EL (cell line): ENCODE measurements at regions not wholly inside any gene's neighbourhood (a gene's known extent, or its start where the extent isn't known, plus 50 kb on each side); places are given as distances from the start of the nearest gene placed in this dataset.
"Not testable (repeated sequence)": the region's sequence is repeated elsewhere in the genome, so short reads cannot be mapped to it uniquely, and the experiment has no call there.

ENCODE experiments used
- DNase-seq: peaks from one replicate; pipeline ENCODE4 v3.0.0-alpha.2; 2016

DNA sequence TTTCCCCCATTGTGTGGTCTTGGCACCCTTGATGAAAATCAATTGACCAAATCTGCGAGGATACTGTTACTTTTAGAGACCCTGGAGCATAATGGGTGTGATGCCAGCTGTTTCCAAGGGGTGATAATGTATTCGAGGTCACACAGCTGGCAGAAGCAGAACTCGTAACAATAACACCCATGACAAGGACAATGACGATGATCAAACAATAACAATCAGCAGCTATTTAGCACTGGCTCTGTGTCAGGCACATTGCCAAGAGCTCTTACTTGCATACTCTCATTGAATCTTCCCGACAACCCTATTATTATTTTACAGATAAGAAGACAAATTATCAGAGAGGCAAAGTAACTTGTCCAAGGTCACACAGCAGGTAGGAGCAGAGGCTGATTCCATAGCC lies 223.7 kb upstream of the MSX2 start:
- no peak for DNase-seq

DNA sequence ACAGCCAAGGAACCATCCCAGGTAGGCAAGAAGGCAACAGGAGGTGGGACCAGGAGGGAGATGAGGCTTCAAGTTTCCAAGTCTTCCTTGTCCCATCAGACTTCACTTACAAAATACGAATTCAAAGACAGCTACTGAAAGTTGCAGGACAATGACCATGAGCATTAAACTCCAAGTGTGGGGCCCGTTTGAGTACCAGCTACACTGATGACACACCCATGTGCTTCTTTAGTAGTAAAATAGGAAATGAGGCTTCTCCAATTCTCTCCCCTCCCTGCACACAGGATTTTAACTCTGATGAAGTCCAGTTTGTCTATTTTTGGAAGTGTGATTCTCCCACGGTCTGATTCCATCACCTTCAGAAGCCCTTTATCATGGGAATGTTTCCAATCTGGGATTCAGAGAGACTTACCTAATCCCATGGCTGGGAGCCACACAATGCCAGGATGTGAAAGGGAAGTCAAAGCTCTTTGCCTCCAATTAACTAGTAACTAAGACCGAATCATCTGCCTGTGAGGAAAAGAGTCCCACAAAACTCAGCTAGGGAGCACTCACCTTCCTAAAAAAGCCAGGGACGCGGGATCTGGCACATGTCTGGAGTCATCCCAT lies 222.8 kb upstream of the MSX2 start:
- peak; percentile 52 for DNase-seq

DNA sequence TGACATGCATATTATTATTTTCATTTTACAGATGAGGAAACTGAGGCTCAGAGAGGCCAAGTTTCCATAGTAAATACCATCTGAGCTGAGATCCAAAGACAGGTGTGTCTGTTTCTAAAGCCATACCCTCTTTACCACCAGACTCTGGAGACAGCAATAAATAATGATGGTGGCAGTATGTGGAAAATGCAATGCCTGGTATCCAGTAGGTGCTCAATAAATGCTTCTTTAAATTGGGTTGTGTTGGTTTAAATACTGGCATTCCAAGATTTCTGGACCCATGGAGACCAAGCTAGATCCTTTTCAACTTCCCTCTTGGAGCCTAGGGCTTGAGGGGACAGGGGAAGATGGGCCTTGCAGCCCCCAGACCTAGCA lies 221.3 kb upstream of the MSX2 start:
- DNase-seq, result no peak

DNA sequence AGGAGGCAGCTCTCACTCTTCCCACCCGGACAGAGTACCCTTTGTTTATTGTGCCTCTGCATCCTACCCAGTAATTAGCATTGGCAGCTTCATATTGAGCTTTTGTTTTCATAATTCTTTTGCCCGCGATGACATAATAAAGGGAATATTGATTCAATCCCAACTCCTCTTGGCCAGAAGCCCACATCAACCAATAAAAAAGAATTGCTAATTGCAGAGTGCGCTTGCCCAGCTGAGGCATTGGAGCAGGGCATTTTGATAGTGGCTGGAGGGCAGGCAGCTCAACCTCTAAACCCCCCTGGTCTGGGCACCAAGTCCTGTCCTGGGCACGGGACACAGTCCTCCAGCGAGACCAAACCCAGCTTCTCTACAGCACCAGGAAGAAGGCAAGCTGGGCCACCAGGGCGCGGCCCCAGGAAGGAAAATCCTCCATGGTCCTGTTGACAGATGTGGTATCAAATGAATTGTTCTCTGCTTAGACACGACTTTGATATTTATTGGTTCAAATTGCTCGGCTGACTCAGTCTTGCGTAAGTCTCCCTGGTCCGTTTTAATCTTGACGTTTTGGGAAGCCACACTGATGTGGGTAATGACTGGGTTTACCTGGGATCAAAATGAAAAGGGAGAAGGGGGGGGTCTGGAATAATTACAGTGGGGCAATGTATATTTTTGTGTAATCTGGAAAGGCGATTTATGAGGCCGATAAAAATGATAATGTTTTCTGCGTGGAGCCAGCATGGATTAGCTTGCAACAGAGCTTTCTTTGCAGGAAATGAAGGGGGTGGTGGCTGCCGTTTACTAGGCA lies 220.7 kb upstream of the MSX2 start:
- peak; percentile 83 for DNase-seq

DNA sequence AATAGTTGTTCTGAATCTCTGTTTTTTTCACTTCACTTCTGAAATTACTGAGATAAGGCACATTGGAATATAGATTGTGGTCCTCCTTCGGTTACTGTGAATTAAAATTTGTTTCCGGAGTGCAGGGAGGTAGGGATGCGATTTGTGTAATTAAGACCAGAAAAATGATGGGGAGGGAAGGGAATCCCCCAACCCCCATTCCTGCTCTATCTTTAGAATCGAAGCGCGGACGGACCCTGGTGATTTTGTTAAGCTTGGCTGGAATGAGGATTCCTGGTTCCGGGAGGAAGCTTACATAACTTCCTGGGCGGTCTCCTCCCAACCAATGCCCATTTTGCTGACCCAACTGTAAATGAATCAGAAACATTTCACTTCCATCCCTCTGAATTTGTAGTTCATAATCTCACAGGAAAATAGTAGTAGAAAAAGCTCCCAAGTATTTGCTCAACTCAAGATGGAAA lies 220.1 kb upstream of the MSX2 start:
- peak; percentile 11 for DNase-seq

DNA sequence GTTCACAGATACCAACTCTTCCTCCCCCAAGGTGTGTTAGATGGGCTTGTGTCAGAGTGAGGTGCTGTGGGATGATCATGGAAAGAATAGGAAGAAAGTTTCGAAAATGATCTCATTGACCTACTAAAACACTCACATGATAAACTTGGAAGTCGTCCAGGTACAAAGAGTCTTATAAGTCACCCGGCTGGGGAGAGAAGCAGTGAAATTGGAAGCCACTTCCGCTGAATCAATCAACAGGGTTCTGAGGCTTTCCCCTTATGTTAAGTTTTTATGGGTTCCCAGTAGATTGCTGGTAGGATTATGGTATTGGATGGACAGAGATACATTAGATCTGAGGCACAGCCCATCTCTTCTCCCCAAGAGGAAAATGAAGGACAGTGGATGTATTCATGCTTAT lies 218.8 kb upstream of the MSX2 start:
- peak; percentile 62 for DNase-seq

DNA sequence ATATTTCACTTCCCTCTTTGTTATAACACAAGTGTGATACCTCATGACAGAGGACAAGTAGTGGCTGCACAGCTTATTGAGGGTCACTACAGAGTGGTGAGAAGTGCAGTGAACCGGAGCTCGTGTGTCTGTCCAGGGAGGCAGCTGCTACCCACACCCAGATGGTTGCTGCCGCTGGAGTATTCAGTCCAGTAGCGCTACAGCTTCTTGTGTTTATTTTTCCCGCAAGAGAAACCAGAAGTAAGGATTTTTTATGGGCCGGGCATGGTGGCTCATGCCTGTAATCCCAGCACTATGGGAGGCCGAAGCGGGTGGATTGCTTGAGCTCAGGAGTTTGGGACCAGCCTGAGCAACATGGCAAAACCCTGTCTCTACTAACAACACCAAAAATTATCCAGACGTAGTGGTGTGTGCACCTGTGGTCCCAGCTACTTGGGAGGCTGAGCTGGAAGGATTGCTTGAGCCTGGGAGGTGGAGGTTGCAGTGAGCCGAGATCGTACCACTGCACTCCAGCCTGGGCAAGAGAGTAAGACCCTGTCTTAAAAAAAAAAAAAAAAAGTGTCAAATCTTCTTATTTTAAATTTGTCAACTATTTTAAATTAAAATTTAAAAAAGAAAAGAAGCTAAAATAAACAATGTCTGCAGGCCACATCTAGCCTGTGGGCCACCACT lies 213.5 kb upstream of the MSX2 start:
- DNase-seq, result not testable (repeated sequence)

DNA sequence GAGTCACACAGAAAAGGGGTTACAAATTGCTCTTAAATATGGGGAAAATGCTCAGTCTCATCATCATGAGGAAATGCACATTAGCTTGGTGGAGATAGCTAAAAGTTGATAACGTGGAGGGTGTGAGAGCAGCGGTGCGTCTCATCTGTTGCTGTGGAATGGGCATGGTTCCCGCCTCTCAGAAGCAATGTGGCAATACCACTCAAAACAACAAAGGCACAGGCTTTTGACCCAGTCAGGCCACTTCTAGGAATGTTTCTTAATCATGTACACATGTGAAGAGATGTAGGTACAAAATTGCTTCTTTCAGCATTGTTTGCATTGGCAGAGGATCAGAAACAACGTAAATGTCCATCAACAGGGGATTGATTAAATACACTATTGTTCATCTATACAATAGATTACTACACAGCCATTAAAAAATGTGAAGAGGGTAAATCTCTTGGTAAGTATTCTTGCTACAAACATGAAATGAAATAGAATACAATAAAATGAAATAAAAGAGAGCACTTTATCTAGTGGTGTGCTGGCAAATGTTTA lies 212.6 kb upstream of the MSX2 start:
- no peak for DNase-seq

DNA sequence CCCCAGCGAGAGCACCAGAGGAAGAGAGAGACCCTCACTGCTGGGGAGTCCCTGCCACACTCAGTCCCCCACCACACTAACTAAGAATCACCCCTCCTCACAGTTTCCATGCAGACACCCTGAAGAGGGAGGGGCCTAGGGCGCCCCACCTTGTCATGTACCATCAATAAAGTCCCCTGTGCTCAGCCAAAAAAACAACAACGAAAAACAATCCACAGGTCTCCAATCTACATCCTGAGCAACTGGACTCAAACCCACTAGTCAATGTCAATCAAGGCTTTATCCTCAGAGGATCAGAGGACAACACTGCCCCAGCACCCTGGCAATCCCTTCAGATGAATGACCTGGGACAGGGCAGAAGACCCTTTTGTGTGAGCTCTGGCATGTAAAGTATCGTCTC lies 210.1 kb upstream of the MSX2 start:
- no peak for DNase-seq

DNA sequence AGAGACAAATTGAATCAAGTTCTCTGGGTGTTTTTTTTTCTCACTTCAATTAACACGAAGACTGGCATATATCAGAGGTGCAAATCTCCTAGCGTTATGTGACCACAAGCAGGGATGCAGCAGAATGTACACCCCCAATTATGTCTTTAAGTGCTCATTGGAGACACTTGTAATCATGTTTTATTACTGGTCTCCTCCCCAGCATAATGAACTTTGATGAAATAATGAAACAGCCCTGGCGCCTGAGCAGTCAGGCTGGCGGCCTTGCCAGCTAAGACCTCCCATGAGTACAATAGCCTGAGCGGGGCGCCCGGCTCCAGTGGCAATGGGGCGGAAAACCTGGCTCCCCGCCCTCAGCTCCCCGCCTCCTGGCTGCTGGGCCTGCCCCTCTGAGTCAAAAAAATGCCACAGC lies 209.4 kb upstream of the MSX2 start:
- no peak for DNase-seq

DNA sequence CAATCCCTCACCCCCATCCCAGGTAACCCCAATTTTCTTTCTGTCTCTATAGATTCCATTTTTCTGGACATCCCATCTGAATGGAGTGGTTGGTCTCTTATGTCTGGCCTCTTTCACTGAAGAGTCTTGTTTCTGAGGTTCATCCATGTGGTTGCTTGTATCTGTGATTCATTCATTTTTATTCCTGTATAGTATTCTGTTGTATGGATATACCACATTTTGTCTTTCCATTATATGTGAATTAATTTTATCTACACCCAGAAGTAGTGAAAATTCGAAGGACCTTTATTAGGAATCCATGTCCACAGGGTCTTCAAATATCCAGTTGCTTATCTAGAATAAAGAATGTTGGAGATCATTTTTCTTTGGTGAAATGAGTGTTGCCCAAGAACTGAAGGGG lies 207.6 kb upstream of the MSX2 start:
- no peak for DNase-seq

DNA sequence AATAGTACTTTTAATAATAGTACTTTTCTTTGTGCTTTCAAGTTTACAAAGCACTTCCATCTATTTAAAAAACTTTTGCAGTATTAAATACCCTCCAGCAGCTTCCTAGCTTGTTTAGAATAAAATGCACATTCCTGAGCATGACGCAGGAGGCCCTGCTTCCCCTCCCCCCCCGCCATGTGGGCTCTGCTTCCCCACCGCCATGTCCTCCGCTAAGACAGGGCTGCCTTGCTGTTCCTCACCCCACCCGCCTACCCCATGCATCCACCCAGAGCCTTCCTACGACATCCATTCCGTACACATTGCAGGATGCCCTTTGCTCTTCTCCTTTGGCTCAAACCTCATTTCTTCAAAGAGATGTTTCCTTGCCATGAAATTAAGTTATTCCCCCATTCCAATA lies 205.9 kb upstream of the MSX2 start:
- no peak for DNase-seq

DNA sequence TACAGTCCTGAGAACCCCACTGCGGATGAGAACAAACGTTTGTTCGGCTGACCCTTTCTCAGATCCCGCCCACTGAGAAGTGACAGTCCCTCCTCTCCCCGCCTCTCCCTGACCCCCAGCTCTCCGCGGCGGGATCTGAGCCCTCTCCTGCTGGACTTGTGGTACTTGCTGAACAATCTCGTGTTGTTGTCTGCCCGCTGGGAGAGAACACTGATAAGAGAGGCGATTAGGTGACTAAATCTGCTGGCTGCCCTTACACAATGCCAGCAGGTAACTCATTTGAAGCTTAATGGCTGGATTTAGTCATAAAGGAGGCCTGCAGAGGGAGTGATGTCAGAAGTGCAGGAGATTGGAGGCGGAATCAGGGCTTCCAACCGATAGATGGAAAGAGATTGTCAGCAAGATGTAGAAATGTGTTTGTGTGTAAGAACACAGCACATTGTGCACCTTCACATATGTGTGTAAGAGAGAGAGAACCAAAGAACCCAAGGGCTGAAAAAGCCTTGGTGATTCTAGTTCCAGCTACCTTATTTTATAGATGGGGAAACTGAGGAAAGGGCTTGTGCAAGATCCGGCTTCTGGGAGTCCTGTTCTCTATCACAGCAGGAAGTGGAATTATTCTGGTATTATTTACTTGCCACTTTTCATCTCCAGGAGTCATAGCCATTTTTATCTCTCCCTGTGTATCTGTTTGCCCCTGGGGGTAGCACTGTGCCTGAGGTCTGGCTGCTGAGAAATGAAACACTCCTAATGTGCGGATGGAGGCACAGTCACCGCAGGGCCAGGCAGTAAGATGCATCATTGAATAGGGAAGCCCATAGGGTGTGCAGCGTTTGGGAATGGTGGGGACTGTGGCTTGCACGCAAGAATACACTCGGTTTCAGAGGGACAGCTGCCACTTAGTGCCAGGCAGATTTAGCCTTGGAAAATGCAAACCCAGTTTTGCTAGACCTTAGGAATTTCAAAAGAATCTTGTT lies 203.7 kb upstream of the MSX2 start:
- no peak for DNase-seq

DNA sequence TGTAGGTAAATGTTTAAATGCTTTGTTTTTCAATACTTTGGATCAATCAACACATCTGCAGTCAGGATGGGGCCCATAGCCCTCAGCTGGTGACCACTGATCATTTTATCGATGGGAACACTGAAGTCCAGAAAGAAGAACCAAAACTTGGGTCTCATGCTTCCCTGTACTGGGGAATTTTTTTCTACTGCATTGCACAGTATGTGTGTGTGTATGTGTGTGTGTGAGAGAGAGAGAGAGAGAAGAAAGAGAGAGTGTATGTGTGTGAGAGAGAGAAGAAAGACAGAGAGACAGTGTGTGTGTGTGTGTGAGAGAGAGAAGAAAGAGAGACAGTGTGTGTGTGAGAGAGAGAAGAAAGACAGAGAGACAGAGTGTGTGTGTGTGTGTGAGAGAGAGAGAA lies 202.9 kb upstream of the MSX2 start:
- no peak for DNase-seq

DNA sequence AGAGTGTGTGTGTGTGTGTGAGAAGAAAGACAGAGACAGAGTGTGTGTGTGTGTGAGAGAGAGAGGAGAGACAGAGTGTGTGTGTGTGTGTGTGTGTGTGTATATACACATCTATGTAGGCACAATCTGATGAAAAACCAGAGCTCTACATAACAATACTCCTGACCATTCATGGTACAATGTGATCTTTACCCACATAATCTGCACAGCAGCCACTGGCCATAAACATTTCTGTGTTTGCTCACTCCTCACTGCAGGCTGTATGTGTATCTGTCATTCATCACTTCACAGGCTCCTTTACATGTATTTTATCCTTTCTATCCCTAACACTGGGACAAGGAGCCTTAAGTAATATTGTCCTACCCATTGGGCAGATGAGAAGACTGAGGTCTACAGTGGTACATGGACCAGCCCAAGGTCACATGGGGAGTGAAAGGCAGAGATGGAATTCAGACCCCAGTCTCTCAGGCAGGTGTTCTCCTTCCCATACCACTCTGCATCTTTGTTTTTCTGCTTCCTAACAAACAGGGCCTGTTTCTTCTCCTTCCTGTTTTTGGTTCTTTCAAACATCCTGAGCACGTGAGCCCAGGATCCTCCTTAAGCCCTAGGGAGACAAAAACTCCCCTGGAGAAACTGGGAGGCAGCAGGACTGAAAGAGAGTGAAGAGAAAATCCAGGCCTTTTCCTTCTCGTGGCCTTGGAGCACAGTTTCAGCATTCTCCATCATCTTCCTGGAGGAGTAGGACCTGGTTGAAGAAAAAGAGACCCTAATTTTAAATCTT lies 201.7 kb upstream of the MSX2 start:
- DNase-seq, result no peak

DNA sequence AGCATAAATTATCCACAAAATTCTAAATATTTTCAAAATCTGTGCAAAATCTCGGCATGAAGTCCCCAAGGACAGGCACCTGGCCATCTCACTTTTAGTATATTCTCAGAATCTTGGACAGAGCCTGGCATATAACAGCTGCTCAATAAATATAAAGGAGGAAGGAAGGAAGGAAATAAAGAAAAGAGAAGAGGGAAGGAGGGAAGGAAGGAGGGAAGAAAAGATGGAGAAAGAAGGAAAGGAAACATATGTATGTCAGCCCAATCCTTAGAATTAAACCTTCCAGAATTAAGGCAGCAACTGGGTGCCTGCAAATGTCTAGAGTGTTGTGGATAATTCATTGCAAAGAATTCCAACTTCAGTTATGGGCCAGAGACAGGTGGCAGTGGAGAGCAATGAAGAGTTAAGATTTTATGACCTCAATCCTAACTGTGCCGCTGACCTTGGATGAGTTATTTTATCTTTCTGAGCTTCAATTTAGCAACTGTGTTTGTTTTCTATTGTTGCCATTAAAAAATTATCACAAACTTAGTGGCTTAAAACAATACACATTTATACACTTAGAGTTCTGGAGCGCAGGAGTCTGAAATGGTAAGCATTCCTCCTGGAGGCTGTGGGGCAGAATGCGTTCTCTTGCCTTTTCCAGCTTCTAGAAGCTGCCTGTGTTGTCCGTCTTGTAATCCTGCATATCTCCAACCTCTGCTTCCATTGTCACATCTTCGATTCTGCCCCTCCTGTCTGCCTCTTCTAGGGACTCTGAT lies 200.9 kb upstream of the MSX2 start:
- DNase-seq, result no peak

DNA sequence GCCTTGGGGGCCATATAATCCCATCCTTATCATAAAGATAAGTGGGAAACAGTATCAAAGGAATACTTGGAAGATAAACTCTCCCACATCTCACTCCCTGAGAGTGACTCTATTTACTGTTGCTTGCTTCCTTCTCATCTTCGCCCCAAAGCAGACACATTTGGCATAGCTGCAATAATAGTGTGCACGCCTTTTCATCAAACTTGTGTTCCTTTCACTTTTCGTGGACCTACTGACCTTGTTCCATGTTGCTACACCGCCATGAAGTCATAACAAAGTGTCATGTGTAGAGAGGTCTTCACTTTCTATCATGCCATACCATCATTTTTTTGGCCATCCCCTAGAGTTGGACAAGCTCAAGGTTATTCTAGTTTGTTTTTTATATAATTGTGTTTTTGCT lies 200.0 kb upstream of the MSX2 start:
- DNase-seq, result no peak

DNA sequence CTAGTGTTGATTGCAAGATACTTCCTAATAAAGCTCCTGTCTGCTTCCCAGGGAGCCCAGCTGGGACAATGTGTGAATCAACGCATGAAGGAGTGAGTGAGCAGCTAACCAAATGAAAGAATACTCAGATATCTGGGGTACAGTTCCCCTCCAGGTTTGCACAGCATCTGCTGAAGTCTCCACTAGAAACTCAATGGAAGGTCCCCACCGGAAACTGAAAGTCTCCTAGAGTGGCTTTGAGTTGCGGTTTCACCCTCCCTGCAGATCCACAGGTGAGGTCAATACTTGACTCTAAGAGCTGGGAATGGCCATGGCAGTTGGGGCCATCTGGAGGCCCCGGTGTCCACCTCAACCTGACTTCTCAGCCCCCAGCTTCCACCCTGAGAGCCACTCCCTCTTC lies 198.2 kb upstream of the MSX2 start:
- no peak for DNase-seq

DNA sequence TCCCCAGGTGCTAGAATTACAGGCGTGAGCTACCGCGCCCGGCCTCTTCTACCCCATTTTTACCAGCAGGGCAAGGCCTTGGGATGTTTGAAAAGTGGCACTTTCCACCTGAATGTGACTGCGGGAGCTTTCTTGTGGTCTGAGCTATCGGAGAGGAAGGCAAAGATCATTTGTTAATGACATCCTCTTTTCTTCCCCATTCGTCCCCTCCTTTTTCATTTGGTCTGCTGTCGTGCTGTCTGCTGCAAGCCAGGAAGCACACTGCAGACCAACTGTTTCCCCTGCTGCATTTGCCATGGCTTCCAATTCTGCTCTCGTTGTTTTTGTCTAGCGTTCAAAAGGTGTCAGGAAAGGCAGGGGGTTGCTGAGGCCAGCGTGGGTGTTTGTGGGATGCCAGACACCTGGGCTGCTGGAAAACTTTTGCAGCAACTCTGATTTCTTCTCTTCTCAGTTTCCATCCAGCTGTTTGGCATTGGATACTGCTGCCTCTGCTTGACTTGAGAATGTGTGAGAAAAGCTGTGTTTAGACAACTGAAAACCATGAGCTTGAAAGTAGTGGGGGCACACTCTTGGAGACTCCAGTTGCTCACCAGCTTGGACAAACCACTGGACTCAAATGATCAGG lies 196.4 kb upstream of the MSX2 start:
- DNase-seq, result no peak

DNA sequence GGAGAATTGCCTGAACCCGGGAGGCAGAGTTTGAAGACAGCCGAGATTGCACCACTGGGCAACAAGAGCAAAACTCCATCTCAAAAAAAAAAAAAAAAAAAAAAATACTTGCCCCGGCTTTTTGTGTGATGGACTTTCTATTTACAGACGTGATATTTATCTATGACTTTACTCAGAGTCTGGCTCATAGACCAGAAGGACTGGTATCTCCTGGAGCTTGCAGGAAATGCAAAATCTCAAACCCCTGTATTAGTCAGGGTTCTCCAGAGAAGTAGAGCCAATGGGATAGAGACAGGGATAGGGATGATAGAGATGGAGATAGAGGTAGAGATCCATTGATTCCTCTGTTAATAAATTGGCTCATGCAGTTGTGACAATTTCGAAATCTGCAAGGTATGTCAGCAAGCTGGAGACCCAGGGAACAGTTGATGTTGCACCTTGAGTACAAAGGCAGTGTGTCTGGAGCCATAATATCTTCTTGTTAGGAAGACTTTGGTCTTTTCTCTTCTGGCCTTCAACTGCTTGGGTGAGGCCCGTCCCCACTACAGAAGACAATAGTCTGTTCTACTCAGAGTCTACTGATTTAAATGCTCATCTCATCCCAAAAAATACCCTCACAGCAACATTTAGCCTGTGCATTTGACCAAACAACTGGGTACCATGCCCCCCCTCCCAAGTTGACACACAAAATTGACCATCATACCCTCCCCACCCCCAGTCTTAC lies 195.4 kb upstream of the MSX2 start:
- no peak for DNase-seq
